Peyer's patch (tissue), 4 donors: ENCODE measurements at regions not wholly inside any gene's neighbourhood (a gene's known extent, or its start where the extent isn't known, plus 50 kb on each side); places are given as distances from the start of the nearest gene placed in this dataset.

Experiments
- POLR2A ChIP-seq, 2 donors: fragments of 450-650 bp; IDR thresholded peaks; one replicate each; pipeline ENCODE4 v1.5.1; 2017; ENCODE audit warnings: antibody characterized with exemption in 2 of 2, mild to moderate bottlenecking in 2 of 2, moderate library complexity in 2 of 2
- TF ChIP-seq, protein P1 (sequence below), 6 experiments: fragments of 450-650 bp in 4 of 6; fragments of 200-600 bp in 2 of 6; sonication (generic) in 1 of 6; IDR thresholded peaks; one replicate each; pipeline ENCODE4 v1.5.1; 2017 to 2019; ENCODE audit warnings: antibody characterized with exemption in 6 of 6, mild to moderate bottlenecking in 3 of 6, moderate library complexity in 1 of 6

DNA sequence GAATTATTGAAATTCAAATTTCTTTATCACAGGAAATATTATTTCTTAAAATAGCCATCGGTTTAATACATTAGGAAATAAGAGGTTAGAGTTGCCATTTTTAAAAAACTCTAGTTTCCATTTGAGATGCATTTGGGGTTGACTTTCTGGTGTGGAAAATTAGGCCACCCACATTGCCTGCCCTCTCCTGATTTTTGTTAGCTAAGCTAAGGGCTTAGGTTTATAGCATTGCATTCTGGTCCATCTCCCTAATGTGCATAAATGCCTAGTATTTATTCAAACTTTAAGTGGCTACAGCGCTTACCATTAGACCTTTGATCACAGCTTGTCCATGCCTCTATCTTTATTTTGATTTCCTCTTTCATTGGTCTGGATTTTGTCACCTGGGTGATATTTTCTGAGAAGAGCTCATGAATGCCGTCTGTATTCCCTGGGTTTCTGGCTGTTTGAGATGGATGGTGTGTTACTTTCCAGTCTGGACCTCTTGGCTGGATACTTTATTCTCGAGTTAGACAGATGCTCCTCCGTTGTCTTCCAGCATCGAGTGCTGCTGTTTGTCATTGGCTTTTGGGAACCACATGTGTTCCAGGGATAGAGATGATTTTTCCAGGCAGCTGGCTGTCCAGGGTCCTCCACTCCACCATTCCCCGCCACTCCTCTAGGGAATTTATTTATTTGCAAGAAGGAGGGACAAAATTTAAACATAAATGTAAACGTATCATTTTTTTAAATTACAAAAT, 120.3 kb downstream of the KATNIP start:
- TF ChIP-seq, protein P1, sequence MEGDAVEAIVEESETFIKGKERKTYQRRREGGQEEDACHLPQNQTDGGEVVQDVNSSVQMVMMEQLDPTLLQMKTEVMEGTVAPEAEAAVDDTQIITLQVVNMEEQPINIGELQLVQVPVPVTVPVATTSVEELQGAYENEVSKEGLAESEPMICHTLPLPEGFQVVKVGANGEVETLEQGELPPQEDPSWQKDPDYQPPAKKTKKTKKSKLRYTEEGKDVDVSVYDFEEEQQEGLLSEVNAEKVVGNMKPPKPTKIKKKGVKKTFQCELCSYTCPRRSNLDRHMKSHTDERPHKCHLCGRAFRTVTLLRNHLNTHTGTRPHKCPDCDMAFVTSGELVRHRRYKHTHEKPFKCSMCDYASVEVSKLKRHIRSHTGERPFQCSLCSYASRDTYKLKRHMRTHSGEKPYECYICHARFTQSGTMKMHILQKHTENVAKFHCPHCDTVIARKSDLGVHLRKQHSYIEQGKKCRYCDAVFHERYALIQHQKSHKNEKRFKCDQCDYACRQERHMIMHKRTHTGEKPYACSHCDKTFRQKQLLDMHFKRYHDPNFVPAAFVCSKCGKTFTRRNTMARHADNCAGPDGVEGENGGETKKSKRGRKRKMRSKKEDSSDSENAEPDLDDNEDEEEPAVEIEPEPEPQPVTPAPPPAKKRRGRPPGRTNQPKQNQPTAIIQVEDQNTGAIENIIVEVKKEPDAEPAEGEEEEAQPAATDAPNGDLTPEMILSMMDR (IDR thresholded peaks at IDR 0.05): no peak
- TF ChIP-seq POLR2A (IDR thresholded peaks at IDR 0.05): no peak
